KMS-11 (cell line): ENCODE measurements at regions not wholly inside any gene's neighbourhood (a gene's known extent, or its start where the extent isn't known, plus 50 kb on each side); places are given as distances from the start of the nearest gene placed in this dataset.
"Not testable (repeated sequence)": the region's sequence is repeated elsewhere in the genome, so short reads cannot be mapped to it uniquely, and the experiment has no call there.

Source experiments
- H2AFZ ChIP-seq: fragments of 200-600 bp; sonication (generic); 2 replicates; pipeline ENCODE4 v1.6.1; 2016; ENCODE audit warnings: antibody characterized with exemption, mixed run types, low read depth
- H3K27ac ChIP-seq: fragments of 200-600 bp; sonication (generic); 2 replicates; pipeline ENCODE4 v1.6.1; 2016; ENCODE audit warnings: mild to moderate bottlenecking, mixed run types
- H3K27me3 ChIP-seq: fragments of 200-600 bp; sonication (generic); 2 replicates; pipeline ENCODE4 v1.6.1; 2017; ENCODE audit warnings: mild to moderate bottlenecking, low read depth, mixed run types, moderate library complexity; ENCODE audit not compliant: insufficient read depth
- H3K36me3 ChIP-seq: fragments of 200-600 bp; sonication (generic); 2 replicates; pipeline ENCODE4 v1.6.1; 2017; ENCODE audit warnings: mild to moderate bottlenecking, mixed run types; ENCODE audit not compliant: insufficient read depth
- H3K4me1 ChIP-seq: fragments of 200-600 bp; sonication (generic); 2 replicates; pipeline ENCODE4 v1.6.1; 2016; ENCODE audit warnings: mild to moderate bottlenecking, low read depth, mixed run types; ENCODE audit not compliant: poor library complexity, severe bottlenecking
- H3K4me2 ChIP-seq: fragments of 200-600 bp; sonication (generic); 2 replicates; pipeline ENCODE4 v1.7.0; 2016; ENCODE audit warnings: mild to moderate bottlenecking, mixed run types
- H3K4me3 ChIP-seq: fragments of 200-600 bp; sonication (generic); IDR thresholded peaks from 2 replicates; pipeline ENCODE4 v1.6.1; 2017; ENCODE audit warnings: low read depth, low read length, mixed read lengths; ENCODE audit not compliant: insufficient read depth
- H3K79me2 ChIP-seq: fragments of 200-600 bp; sonication (generic); 2 replicates; pipeline ENCODE4 v1.6.1; 2016; ENCODE audit warnings: low read depth, mixed run types; ENCODE audit not compliant: insufficient read depth
- H3K9ac ChIP-seq: fragments of 200-600 bp; sonication (generic); 2 replicates; pipeline ENCODE4 v1.6.1; 2016; ENCODE audit warnings: mild to moderate bottlenecking, mixed run types
- H4K20me1 ChIP-seq: fragments of 200-600 bp; sonication (generic); 2 replicates; pipeline ENCODE4 v1.6.1; 2016; ENCODE audit warnings: mild to moderate bottlenecking, mixed run types; ENCODE audit not compliant: insufficient read depth
- TF ChIP-seq, protein P1 (sequence below): fragments of 200-600 bp; sonication (generic); conservative IDR thresholded peaks from 2 replicates; pipeline ENCODE4 v1.6.1; 2017; ENCODE audit warnings: low read depth, mild to moderate bottlenecking, antibody characterized with exemption, low read length, moderate library complexity, mixed read lengths

DNA sequence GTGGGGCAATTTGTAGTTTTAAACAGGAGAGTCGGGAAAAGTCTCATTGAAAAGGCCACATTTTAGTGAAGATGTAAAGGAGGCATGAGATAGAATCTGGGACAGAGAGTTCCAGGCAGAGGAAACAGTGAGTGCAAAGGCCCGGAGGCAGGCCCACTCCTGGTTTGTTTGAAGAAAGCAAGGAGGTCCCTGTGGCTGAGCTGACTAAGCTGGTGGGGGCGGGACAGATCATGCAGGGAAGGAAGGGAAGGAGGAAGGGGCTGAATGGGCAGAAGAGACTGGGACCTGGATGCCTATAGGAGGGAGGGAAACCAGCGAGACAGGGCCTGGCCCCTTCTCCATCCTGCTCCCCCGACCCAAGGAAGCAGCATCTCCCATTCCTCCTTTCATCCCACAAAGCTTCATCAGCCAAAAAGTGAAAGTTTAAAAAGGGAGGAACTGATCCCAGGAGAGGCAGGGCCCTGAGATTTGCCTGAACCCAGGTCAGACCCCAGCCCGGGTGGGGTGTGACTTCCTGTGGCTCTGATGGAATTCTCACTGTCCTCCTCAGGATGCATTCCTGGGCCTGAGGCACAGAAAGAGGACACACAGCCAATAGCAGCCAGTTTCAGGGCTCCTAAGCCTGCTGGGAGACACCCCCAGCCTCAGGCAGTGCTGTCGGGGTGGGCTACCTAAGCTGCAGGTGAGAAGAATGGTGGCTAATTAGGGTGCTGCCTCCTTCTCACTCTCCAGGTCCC lies 54.2 kb upstream of the SIRPA start:
- no peak overlapping the region for H2AFZ ChIP-seq
- H3K36me3 ChIP-seq, result no peaks in the 10 kb centered on the region
- H3K4me2 ChIP-seq, result no peak overlapping the region
- no peak overlapping the region for H3K9ac ChIP-seq
- H3K4me3 ChIP-seq, result no peak overlapping the region
- no peaks in the 10 kb centered on the region for H3K27me3 ChIP-seq
- H3K79me2 ChIP-seq, result no peaks in the 10 kb centered on the region
- peaks cover 16% of the 10 kb centered on the region for H3K4me1 ChIP-seq
- no peak overlapping the region for H3K27ac ChIP-seq
- TF ChIP-seq, protein P1, sequence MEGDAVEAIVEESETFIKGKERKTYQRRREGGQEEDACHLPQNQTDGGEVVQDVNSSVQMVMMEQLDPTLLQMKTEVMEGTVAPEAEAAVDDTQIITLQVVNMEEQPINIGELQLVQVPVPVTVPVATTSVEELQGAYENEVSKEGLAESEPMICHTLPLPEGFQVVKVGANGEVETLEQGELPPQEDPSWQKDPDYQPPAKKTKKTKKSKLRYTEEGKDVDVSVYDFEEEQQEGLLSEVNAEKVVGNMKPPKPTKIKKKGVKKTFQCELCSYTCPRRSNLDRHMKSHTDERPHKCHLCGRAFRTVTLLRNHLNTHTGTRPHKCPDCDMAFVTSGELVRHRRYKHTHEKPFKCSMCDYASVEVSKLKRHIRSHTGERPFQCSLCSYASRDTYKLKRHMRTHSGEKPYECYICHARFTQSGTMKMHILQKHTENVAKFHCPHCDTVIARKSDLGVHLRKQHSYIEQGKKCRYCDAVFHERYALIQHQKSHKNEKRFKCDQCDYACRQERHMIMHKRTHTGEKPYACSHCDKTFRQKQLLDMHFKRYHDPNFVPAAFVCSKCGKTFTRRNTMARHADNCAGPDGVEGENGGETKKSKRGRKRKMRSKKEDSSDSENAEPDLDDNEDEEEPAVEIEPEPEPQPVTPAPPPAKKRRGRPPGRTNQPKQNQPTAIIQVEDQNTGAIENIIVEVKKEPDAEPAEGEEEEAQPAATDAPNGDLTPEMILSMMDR, result no peak
- no peaks in the 10 kb centered on the region for H4K20me1 ChIP-seq

DNA sequence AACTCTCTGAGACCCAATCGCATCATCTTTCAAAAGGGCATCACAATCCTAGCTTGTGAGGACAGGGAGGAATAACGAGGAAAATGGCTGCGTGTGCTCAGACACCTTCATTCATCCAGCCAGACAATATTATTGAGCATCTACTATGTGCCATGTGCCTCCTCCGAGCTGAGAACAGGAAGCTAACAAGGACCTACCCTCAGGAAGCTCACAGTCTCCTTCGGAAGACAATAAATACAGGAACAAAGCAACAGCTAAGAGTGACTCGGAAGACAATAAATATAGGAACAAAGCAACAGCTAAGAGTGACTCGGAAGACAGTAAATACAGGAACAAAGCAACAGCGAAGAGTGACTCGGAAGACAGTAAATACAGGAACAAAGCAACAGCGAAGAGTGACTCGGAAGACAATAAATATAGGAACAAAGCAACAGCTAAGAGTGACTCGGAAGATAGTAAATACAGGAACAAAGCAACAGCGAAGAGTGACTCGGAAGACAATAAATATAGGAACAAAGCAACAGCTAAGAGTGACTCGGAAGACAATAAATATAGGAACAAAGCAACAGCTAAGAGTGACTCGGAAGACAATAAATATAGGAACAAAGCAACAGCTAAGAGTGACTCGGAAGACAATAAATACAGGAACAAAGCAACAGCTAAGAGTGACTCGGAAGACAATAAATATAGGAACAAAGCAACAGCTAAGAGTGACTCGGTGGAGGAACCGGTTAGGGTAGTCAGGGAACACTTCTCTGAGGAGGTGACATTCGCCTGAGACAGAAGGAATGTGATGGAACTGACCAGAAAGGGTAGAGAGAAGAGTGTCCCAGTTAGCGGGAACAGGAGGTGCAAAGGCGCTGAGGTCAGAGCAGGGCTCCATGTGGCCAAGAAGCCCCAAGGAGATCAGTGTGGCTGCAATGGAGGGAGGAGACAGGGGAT lies 55.6 kb upstream of the SIRPA start:
- not testable (repeated sequence) for H3K9ac ChIP-seq, H3K27ac ChIP-seq, H3K36me3 ChIP-seq, H3K27me3 ChIP-seq, H4K20me1 ChIP-seq, H2AFZ ChIP-seq, H3K4me2 ChIP-seq, H3K4me3 ChIP-seq, H3K79me2 ChIP-seq, H3K4me1 ChIP-seq

DNA sequence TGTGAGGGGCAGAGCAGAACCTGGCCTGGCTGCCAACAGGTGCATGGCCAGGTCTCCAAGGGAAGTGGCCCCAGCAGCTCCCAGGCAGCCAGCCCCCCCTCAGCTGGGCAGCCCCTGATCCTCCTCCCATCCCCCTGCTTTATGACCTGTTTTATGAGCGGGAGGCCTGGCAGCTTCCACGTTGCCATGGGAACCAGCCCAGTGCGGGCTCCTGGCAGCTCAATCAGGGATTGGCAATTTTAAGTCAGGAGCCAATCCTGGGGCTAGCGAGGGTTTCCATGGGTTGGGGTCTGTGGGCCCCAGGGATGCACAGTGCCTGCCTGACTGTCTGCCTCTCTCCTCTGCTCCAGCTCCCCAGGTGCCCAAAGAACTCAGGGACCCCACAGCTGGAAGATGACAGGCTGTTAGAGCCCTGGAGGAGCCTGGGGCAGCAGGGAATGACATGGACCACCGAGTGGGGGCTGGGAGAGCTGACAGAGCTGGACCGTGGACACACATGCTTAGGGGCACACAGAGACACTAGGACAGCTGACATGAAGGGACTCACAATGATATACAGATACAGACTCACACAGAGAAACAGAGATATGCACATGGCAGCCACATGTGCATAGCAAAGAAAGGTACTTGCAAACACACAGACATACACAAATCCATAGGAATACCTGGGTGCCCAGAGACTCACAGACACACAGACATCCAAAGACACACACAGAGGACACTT lies 56.5 kb upstream of the SIRPA start:
- Histone ChIP-seq H3K9ac (no peak overlapping the region), H3K4me1 (no peaks in the 10 kb centered on the region), H3K79me2 (no peaks in the 10 kb centered on the region), H3K4me3 (no peak overlapping the region), H2AFZ (no peak overlapping the region), H3K27me3 (no peaks in the 10 kb centered on the region), H3K27ac (no peak overlapping the region), H3K4me2 (no peak overlapping the region), H4K20me1 (no peaks in the 10 kb centered on the region), H3K36me3 (no peaks in the 10 kb centered on the region)
- TF ChIP-seq, protein P1, result no peak

DNA sequence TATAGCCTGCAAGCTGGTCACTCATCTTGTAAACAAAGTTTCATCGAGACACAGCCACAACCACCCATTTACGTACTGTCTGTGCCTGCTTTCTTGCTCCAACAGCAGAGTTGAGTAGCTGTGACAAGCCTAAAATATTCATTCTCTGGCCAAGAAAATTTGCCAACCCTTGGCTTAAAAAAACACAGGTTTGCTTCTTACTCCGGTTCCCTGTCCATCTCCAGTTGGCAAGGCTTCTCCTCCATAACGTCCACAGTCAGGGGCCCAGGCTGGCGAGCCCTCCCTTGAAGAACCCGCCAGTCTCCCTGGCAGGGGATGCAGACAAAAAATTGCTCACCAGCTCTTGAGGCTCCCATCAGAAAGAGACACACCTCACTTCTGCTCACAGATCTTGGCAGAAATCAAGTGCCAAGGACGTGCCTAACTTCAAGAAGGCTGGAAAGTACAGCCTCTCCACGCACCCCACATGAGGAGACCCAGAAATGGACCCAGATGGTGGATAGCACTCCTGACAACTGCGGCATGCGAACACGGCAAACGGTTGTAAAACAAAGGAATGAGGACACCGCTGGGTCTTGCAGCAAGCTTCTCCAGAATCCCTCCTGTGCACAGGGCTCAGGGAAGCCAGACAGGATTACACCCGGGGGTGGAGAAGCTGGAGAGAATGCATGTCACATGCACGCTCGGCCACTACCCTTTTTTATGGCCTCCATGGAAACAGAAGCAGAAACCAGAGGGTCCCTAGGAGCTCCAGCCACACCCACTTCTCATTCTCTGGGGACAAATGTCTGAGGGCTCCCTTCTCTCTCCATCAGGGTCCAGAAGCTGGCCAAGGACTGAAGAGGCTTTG lies 59.8 kb upstream of the SIRPA start:
- H3K4me2 ChIP-seq, result no peak overlapping the region
- H3K4me1 ChIP-seq, result no peaks in the 10 kb centered on the region
- H3K9ac ChIP-seq, result no peak overlapping the region
- no peak overlapping the region for H2AFZ ChIP-seq
- H3K79me2 ChIP-seq, result no peaks in the 10 kb centered on the region
- TF ChIP-seq, protein P1, result no peak
- no peak overlapping the region for H3K27ac ChIP-seq
- no peaks in the 10 kb centered on the region for H3K27me3 ChIP-seq
- H4K20me1 ChIP-seq, result no peaks in the 10 kb centered on the region
- H3K4me3 ChIP-seq, result no peak overlapping the region
- H3K36me3 ChIP-seq, result no peaks in the 10 kb centered on the region
